CD14-positive monocyte (primary cell): ENCODE measurements at regions not wholly inside any gene's neighbourhood (a gene's known extent, or its start where the extent isn't known, plus 50 kb on each side); places are given as distances from the start of the nearest gene placed in this dataset.

Experiments
- DNase-seq, 3 donors: peaks; one replicate each; pipeline ENCODE4 v3.0.0-alpha.2; 2011 to 2022
- H2AFZ ChIP-seq: 2 replicates; pipeline ENCODE4 v1.6.0; 2012; ENCODE audit warnings: mild to moderate bottlenecking, low read depth, low read length, inconsistent platforms; ENCODE audit not compliant: insufficient read depth, poor library complexity, severe bottlenecking
- H3K27ac ChIP-seq, 2 donors: 1 replicate in 1 of 2; 2 replicates in 1 of 2; pipeline ENCODE4 v1.5.1; 2012 to 2013; ENCODE audit warnings: low read length in 2 of 2, control low read depth in 1 of 2, inconsistent platforms in 1 of 2, low read depth in 1 of 2, mild to moderate bottlenecking in 1 of 2
- H3K27me3 ChIP-seq, 2 donors: one replicate each; pipeline versions ENCODE4 v1.6.0 to v1.6.1; 2011 to 2013; ENCODE audit warnings: low read length in 2 of 2; ENCODE audit not compliant: control insufficient read depth in 2 of 2, insufficient read depth in 2 of 2
- H3K36me3 ChIP-seq, 2 donors: replicated peaks in 1 of 2; 1 replicate in 1 of 2; 2 replicates in 1 of 2; pipeline versions ENCODE4 v1.5.1 to v1.6.1; 2012 to 2013; ENCODE audit warnings: low read length in 2 of 2, control low read depth in 1 of 2, inconsistent platforms in 1 of 2, mild to moderate bottlenecking in 1 of 2; ENCODE audit not compliant: insufficient read depth in 2 of 2, control insufficient read depth in 1 of 2
- H3K4me1 ChIP-seq, 2 donors: 1 replicate in 1 of 2; 2 replicates in 1 of 2; pipeline versions ENCODE4 v1.5.1 to v1.6.1; 2012 to 2013; ENCODE audit warnings: low read length in 2 of 2, control low read depth in 1 of 2, inconsistent platforms in 1 of 2, mild to moderate bottlenecking in 1 of 2, moderate library complexity in 1 of 2; ENCODE audit not compliant: insufficient read depth in 2 of 2, control insufficient read depth in 1 of 2
- H3K4me2 ChIP-seq: replicated peaks from 2 replicates; pipeline ENCODE3; 2012; ENCODE audit warnings: low read length, moderate library complexity, mild to moderate bottlenecking; ENCODE audit not compliant: poor library complexity, severe bottlenecking; ENCODE audit errors: extremely low read depth
- H3K4me3 ChIP-seq, 3 experiments: fragments of 200-600 bp in 1 of 3; sonication (generic) in 1 of 3; replicated peaks in 1 of 3; 1 replicate in 2 of 3; 2 replicates in 1 of 3; pipeline ENCODE4 v1.5.1; 2011 to 2013; ENCODE audit warnings: low read length in 3 of 3, mild to moderate bottlenecking in 3 of 3, control low read depth in 2 of 3, low read depth in 2 of 3, inconsistent platforms in 1 of 3, moderate library complexity in 1 of 3
- H3K79me2 ChIP-seq: 2 replicates; pipeline ENCODE4 v1.6.0; 2012; ENCODE audit warnings: mild to moderate bottlenecking, control low read depth, inconsistent platforms, low read length, moderate library complexity; ENCODE audit not compliant: insufficient read depth
- H3K9ac ChIP-seq: 2 replicates; pipeline ENCODE4 v1.6.0; 2017; ENCODE audit warnings: low read length, mild to moderate bottlenecking; ENCODE audit not compliant: insufficient read depth, poor library complexity, severe bottlenecking
- H3K9me3 ChIP-seq, 2 donors: replicated peaks in 1 of 2; 1 replicate in 1 of 2; 2 replicates in 1 of 2; pipeline versions ENCODE4 v1.5.1 to v1.6.1; 2012 to 2013; ENCODE audit warnings: low read length in 2 of 2, control low read depth in 1 of 2; ENCODE audit not compliant: control insufficient read depth in 1 of 2, insufficient read depth in 1 of 2
- H4K20me1 ChIP-seq: 2 replicates; pipeline ENCODE4 v1.6.0; 2012; ENCODE audit warnings: mild to moderate bottlenecking, low read length, control low read depth, moderate library complexity; ENCODE audit not compliant: insufficient read depth
- H3K27ac Mint-ChIP-seq, 7 donors: one replicate each; pipeline ENCODE4 v1.8.0; 2020; ENCODE audit warnings: mild to moderate bottlenecking in 7 of 7, mixed read lengths in 7 of 7, moderate library complexity in 6 of 7, inconsistent platforms in 2 of 7
- H3K27me3 Mint-ChIP-seq, 3 donors: one replicate each; pipeline ENCODE4 v1.8.0; 2021 to 2022; ENCODE audit warnings: low read depth in 3 of 3, mild to moderate bottlenecking in 3 of 3, mixed read lengths in 3 of 3, moderate library complexity in 3 of 3, inconsistent platforms in 1 of 3
- H3K36me3 Mint-ChIP-seq, 2 donors: one replicate each; pipeline ENCODE4 v1.8.0; 2020; ENCODE audit warnings: mixed read lengths in 2 of 2, inconsistent platforms in 1 of 2, mild to moderate bottlenecking in 1 of 2
- H3K4me1 Mint-ChIP-seq: one replicate; pipeline ENCODE4 v1.8.0; 2020; ENCODE audit warnings: mild to moderate bottlenecking, mixed read lengths
- H3K4me3 Mint-ChIP-seq, 2 donors: one replicate each; pipeline ENCODE4 v1.8.0; 2020; ENCODE audit warnings: mild to moderate bottlenecking in 2 of 2, mixed read lengths in 2 of 2, moderate library complexity in 1 of 2
- H3K9me3 Mint-ChIP-seq, 7 donors: one replicate each; pipeline ENCODE4 v1.8.0; 2020 to 2022; ENCODE audit warnings: mixed read lengths in 7 of 7, mild to moderate bottlenecking in 6 of 7, moderate library complexity in 6 of 7, inconsistent platforms in 2 of 7
- CTCF ChIP-seq: fragments of 200-600 bp; IDR thresholded peaks from one replicate; pipeline ENCODE4 v1.8.0; 2022; ENCODE audit warnings: antibody characterized with exemption, mild to moderate bottlenecking
- WGBS: methylation state at CpG from one replicate; pipeline ENCODE4 v1.1.5; 2013; ENCODE audit warnings: missing lambda C conversion rate; ENCODE audit not compliant: insufficient coverage; 5-methylcytosine and 5-hydroxymethylcytosine counted together
- intact Hi-C, 2 donors: fragments of 100-400 bp; cut with micrococcal nuclease; formaldehyde crosslinking; loops; one replicate each; pipeline versions ENCODE4 v1.15.0 to v1.15.1; 2023

GRCh38 chr18:38801640-38802039, 1236.0 kb upstream of the CELF4 start:
- Histone ChIP-seq H3K27ac (no peak overlapping the region), H2AFZ (no peak overlapping the region), H3K9ac (no peak overlapping the region), H3K36me3 (no peaks in the 10 kb centered on the region), H3K4me1 (no peaks in the 10 kb centered on the region), H3K4me3 (no peak overlapping the region), H3K27me3 (no peaks in the 10 kb centered on the region), H3K79me2 (no peaks in the 10 kb centered on the region), H3K9me3 (peaks cover 0 to 8% of the 10 kb centered on the region in 2 donors), H3K4me2 (no peak overlapping the region), H4K20me1 (no peaks in the 10 kb centered on the region)
- Mint-ChIP-seq H3K9me3 (peaks cover 4 to 18% (median 10%) of the 10 kb centered on the region in 7 donors), H3K36me3 (no peaks in the 10 kb centered on the region), H3K27me3 (no peaks in the 10 kb centered on the region), H3K4me3 (no peak overlapping the region), H3K4me1 (no peaks in the 10 kb centered on the region), H3K27ac (no peak overlapping the region)
- WGBS = no CpG with 5 or more reads among the region's 2 CpGs
- no peak for TF ChIP-seq CTCF
- intact Hi-C loops = no loop called here
- DNase-seq = no peak

GRCh38 chr18:38796762-38797161, 1231.2 kb upstream of the CELF4 start:
- no peak for TF ChIP-seq CTCF
- Mint-ChIP-seq H3K9me3 (peaks cover 3 to 15% (median 9%) of the 10 kb centered on the region in 7 donors), H3K36me3 (no peaks in the 10 kb centered on the region), H3K4me3 (no peak overlapping the region), H3K4me1 (no peaks in the 10 kb centered on the region), H3K27me3 (no peaks in the 10 kb centered on the region), H3K27ac (no peak overlapping the region)
- DNase-seq = no peak
- Histone ChIP-seq H3K79me2 (no peaks in the 10 kb centered on the region), H3K4me3 (no peak overlapping the region), H3K4me1 (no peaks in the 10 kb centered on the region), H3K27ac (no peak overlapping the region), H3K4me2 (no peak overlapping the region), H4K20me1 (no peaks in the 10 kb centered on the region), H3K9ac (no peak overlapping the region), H3K27me3 (no peaks in the 10 kb centered on the region), H3K9me3 (peaks cover 0 to 8% of the 10 kb centered on the region in 2 donors), H2AFZ (no peak overlapping the region), H3K36me3 (no peaks in the 10 kb centered on the region)
- intact Hi-C loops = no loop called here
- no CpG with 5 or more reads among the region's 1 CpG for WGBS
